ENCODE measurements at regions not wholly inside any gene's neighbourhood (a gene's known extent, or its start where the extent isn't known, plus 50 kb on each side); places are given as distances from the start of the nearest gene placed in this dataset.
A peak's percentile ranks its signal among the peaks of the same experiment; 100 is the strongest.
"Not testable (repeated sequence)": the region's sequence is repeated elsewhere in the genome, so short reads cannot be mapped to it uniquely, and the experiment has no call there.

GRCh38 chr15:85234450-85235196 is 145.8 kb upstream of the AKAP13 start:
- peak overlapping the region; percentile 57; the same call in 2 of the 3 replicates for H3K4me3 Mint-ChIP-seq
- not testable (repeated sequence) for H3K27ac ChIP-seq (ENCODE audit: low read depth); H4K20me1 ChIP-seq (replicated peaks; ENCODE audit: insufficient read depth); H3F3A ChIP-seq (replicated peaks; ENCODE audit: low read depth); H3K4me1 ChIP-seq (ENCODE audit: insufficient read depth); H3K36me3 ChIP-seq (ENCODE audit: insufficient read depth); H2AFZ ChIP-seq; H3K9me2 ChIP-seq (ENCODE audit: insufficient read depth); H3K4me1 Mint-ChIP-seq; H3K9me3 Mint-ChIP-seq; H3K27me3 Mint-ChIP-seq (ENCODE audit: insufficient read depth, low read depth, poor library complexity); H3K79me2 ChIP-seq (replicated peaks; ENCODE audit: insufficient read depth); ATAC-seq; H3K36me3 Mint-ChIP-seq (ENCODE audit: low read depth); DNase-seq (ENCODE audit: low spot score); H3K27ac Mint-ChIP-seq; H3K27me3 ChIP-seq (ENCODE audit: insufficient read depth)
- peak overlapping the region; percentile 74 for H3K4me2 ChIP-seq
- peak overlapping the region; percentile 49 for H3K4me3 ChIP-seq

GRCh38 chr15:85244056-85244455 is 136.3 kb upstream of the AKAP13 start:
- not testable (repeated sequence) for H3K27ac ChIP-seq (ENCODE audit: low read depth); H3K27ac Mint-ChIP-seq; H3K4me1 Mint-ChIP-seq; H3K4me1 ChIP-seq (ENCODE audit: insufficient read depth); H3K9me2 ChIP-seq (ENCODE audit: insufficient read depth); DNase-seq (ENCODE audit: low spot score); H3K4me3 Mint-ChIP-seq; H3K36me3 ChIP-seq (ENCODE audit: insufficient read depth); H3K9me3 Mint-ChIP-seq; H3K79me2 ChIP-seq (replicated peaks; ENCODE audit: insufficient read depth); ATAC-seq; H3K27me3 Mint-ChIP-seq (ENCODE audit: insufficient read depth, low read depth, poor library complexity); H4K20me1 ChIP-seq (replicated peaks; ENCODE audit: insufficient read depth); H2AFZ ChIP-seq; H3K27me3 ChIP-seq (ENCODE audit: insufficient read depth); H3K4me2 ChIP-seq; H3K4me3 ChIP-seq; H3F3A ChIP-seq (replicated peaks; ENCODE audit: low read depth); H3K36me3 Mint-ChIP-seq (ENCODE audit: low read depth)

GRCh38 chr15:85250938-85251542 is 129.4 kb upstream of the AKAP13 start:
- not testable (repeated sequence) for H3K27ac Mint-ChIP-seq; H3K27me3 ChIP-seq (ENCODE audit: insufficient read depth); H4K20me1 ChIP-seq (replicated peaks; ENCODE audit: insufficient read depth); H2AFZ ChIP-seq; H3K36me3 Mint-ChIP-seq (ENCODE audit: low read depth); H3F3A ChIP-seq (replicated peaks; ENCODE audit: low read depth); H3K4me3 Mint-ChIP-seq; H3K9me3 Mint-ChIP-seq; H3K4me2 ChIP-seq; H3K4me3 ChIP-seq; H3K4me1 Mint-ChIP-seq; ATAC-seq; H3K36me3 ChIP-seq (ENCODE audit: insufficient read depth); H3K27ac ChIP-seq (ENCODE audit: low read depth); H3K4me1 ChIP-seq (ENCODE audit: insufficient read depth); H3K27me3 Mint-ChIP-seq (ENCODE audit: insufficient read depth, low read depth, poor library complexity); H3K79me2 ChIP-seq (replicated peaks; ENCODE audit: insufficient read depth); H3K9me2 ChIP-seq (ENCODE audit: insufficient read depth)
- DNase-seq (ENCODE audit: low spot score), result peak; percentile 75
- TF ChIP-seq CTCF (conservative IDR thresholded peaks at IDR 0.05; ENCODE audit: low read depth in 2 of 2), result peak; percentile 51 to 57

- H3K9me2 ChIP-seq (ENCODE audit: insufficient read depth); H3K27ac Mint-ChIP-seq; H3K4me3 Mint-ChIP-seq; H3K27me3 Mint-ChIP-seq (ENCODE audit: insufficient read depth, low read depth, poor library complexity); H3K4me1 ChIP-seq (ENCODE audit: insufficient read depth); H2AFZ ChIP-seq; ATAC-seq; H3K27ac ChIP-seq (ENCODE audit: low read depth); H3K36me3 ChIP-seq (ENCODE audit: insufficient read depth); H3K4me1 Mint-ChIP-seq; H3K4me2 ChIP-seq; H3K4me3 ChIP-seq; H3K36me3 Mint-ChIP-seq (ENCODE audit: low read depth); H3K79me2 ChIP-seq (replicated peaks; ENCODE audit: insufficient read depth); H3K9me3 Mint-ChIP-seq; H4K20me1 ChIP-seq (replicated peaks; ENCODE audit: insufficient read depth); DNase-seq (ENCODE audit: low spot score); H3F3A ChIP-seq (replicated peaks; ENCODE audit: low read depth); H3K27me3 ChIP-seq (ENCODE audit: insufficient read depth): not testable (repeated sequence)
Observed at GRCh38 chr15:85253196-85253915, 127.0 kb upstream of the AKAP13 start.
